OCI-LY1 (cell line): ENCODE measurements at regions not wholly inside any gene's neighbourhood (a gene's known extent, or its start where the extent isn't known, plus 50 kb on each side); places are given as distances from the start of the nearest gene placed in this dataset.

ENCODE experiments used
- H2AFZ ChIP-seq: fragments of 200-600 bp; sonication (generic), shearing (Covaris generic); 2 replicates; pipeline ENCODE4 v1.6.0; 2014; ENCODE audit warnings: antibody characterized with exemption, mild to moderate bottlenecking, low read length
- H3F3A ChIP-seq: fragments of 200-600 bp; sonication (generic), shearing (Covaris generic); 2 replicates; pipeline ENCODE4 v1.6.0; 2014; ENCODE audit warnings: mild to moderate bottlenecking, antibody characterized with exemption, low read length, moderate library complexity; ENCODE audit not compliant: insufficient read depth
- H3K27ac ChIP-seq: fragments of 200-600 bp; sonication (generic); 2 replicates; pipeline ENCODE4 v1.5.1; 2014; ENCODE audit warnings: low read length, mixed run types, mild to moderate bottlenecking, low read depth; ENCODE audit not compliant: poor library complexity, severe bottlenecking
- H3K27me3 ChIP-seq: fragments of 200-600 bp; sonication (generic); 2 replicates; pipeline ENCODE4 v1.6.0; 2014; ENCODE audit warnings: antibody characterized with exemption, mild to moderate bottlenecking, low read length, moderate library complexity; ENCODE audit not compliant: insufficient read depth
- H3K36me3 ChIP-seq: fragments of 200-600 bp; sonication (generic); 2 replicates; pipeline ENCODE4 v1.6.1; 2014; ENCODE audit warnings: mild to moderate bottlenecking, antibody characterized with exemption, low read length, moderate library complexity, mixed read lengths; ENCODE audit not compliant: insufficient read depth
- H3K4me1 ChIP-seq: fragments of 200-600 bp; sonication (generic); 2 replicates; pipeline ENCODE4 v1.5.1; 2014; ENCODE audit warnings: mild to moderate bottlenecking, low read length, moderate library complexity; ENCODE audit not compliant: insufficient read depth, severe bottlenecking
- H3K4me2 ChIP-seq: fragments of 200-600 bp; sonication (generic), shearing (Covaris generic); 2 replicates; pipeline ENCODE4 v1.6.1; 2014; ENCODE audit warnings: low read length
- H3K4me3 ChIP-seq: fragments of 200-600 bp; sonication (generic); 2 replicates; pipeline ENCODE4 v1.5.1; 2014; ENCODE audit warnings: low read length, low read depth, mild to moderate bottlenecking, mixed read lengths; ENCODE audit not compliant: poor library complexity, severe bottlenecking
- H3K79me2 ChIP-seq: fragments of 200-600 bp; shearing (Covaris generic); 2 replicates; pipeline ENCODE4 v1.6.1; 2016; ENCODE audit warnings: mixed run types, low read length, mixed read lengths; ENCODE audit not compliant: insufficient read depth
- H3K9ac ChIP-seq: fragments of 200-600 bp; sonication (generic), shearing (Covaris generic); 2 replicates; pipeline ENCODE4 v1.6.1; 2014; ENCODE audit warnings: mild to moderate bottlenecking, low read length, mixed read lengths
- H3K9me2 ChIP-seq: fragments of 200-600 bp; sonication (generic), shearing (Covaris generic); 2 replicates; pipeline ENCODE4 v1.6.1; 2014; ENCODE audit warnings: low read depth, mild to moderate bottlenecking, low read length, mixed read lengths
- H3K9me3 ChIP-seq: fragments of 200-600 bp; shearing (Covaris generic); 2 replicates; pipeline ENCODE4 v1.6.1; 2014; ENCODE audit warnings: low read length, mixed read lengths
- H4K20me1 ChIP-seq: fragments of 200-600 bp; sonication (generic), shearing (Covaris generic); 2 replicates; pipeline ENCODE4 v1.6.0; 2016; ENCODE audit warnings: mild to moderate bottlenecking, low read length; ENCODE audit not compliant: insufficient read depth
- CTCF ChIP-seq: fragments of 200-600 bp; sonication (generic), shearing (Covaris generic); IDR thresholded peaks from 2 replicates; pipeline ENCODE4 v1.5.1; 2017; ENCODE audit warnings: mild to moderate bottlenecking, antibody characterized with exemption, low read length, moderate library complexity, mixed read lengths
- EZH2 ChIP-seq: fragments of 200-600 bp; sonication (generic), shearing (Covaris generic); IDR thresholded peaks from 2 replicates; pipeline ENCODE4 v1.8.0; 2017; ENCODE audit warnings: borderline replicate concordance, mixed run types, mild to moderate bottlenecking, antibody characterized with exemption, low read length, moderate library complexity, mixed read lengths

- Histone ChIP-seq H2AFZ (no peak overlapping the region), H3K79me2 (no peaks in the 10 kb centered on the region), H3K9ac (no peak overlapping the region), H3K4me3 (no peak overlapping the region), H3K36me3 (no peaks in the 10 kb centered on the region), H3F3A (no peaks in the 10 kb centered on the region), H3K4me2 (no peak overlapping the region), H3K9me3 (no peaks in the 10 kb centered on the region), H3K27ac (no peak overlapping the region), H3K9me2 (no peaks in the 10 kb centered on the region), H4K20me1 (no peaks in the 10 kb centered on the region), H3K27me3 (no peaks in the 10 kb centered on the region), H3K4me1 (no peaks in the 10 kb centered on the region)
- TF ChIP-seq CTCF (no peak), EZH2 (no peak)
Observed at GRCh38 chr1:96290033-96290432, 431.6 kb upstream of the PTBP2 start.

GRCh38 chr1:96290801-96291200 lies 430.8 kb upstream of the PTBP2 start:
- no peaks in the 10 kb centered on the region for H3K9me2 ChIP-seq
- no peaks in the 10 kb centered on the region for H3K4me1 ChIP-seq
- H3K4me2 ChIP-seq: no peak overlapping the region
- no peak overlapping the region for H3K9ac ChIP-seq
- no peaks in the 10 kb centered on the region for H4K20me1 ChIP-seq
- H3K27me3 ChIP-seq: no peaks in the 10 kb centered on the region
- H3K4me3 ChIP-seq: no peak overlapping the region
- TF ChIP-seq EZH2: no peak
- TF ChIP-seq CTCF: no peak
- H2AFZ ChIP-seq: no peak overlapping the region
- H3K79me2 ChIP-seq: no peaks in the 10 kb centered on the region
- H3K9me3 ChIP-seq: no peaks in the 10 kb centered on the region
- no peaks in the 10 kb centered on the region for H3F3A ChIP-seq
- H3K27ac ChIP-seq: no peak overlapping the region
- H3K36me3 ChIP-seq: no peaks in the 10 kb centered on the region

GRCh38 chr1:96291468-96291867 lies 430.1 kb upstream of the PTBP2 start:
- TF ChIP-seq CTCF (no peak), EZH2 (no peak)
- H3K4me1 ChIP-seq: no peaks in the 10 kb centered on the region

More at GRCh38 chr1:96291468-96291867, 430.1 kb upstream of the PTBP2 start:
- Histone ChIP-seq H3F3A (no peaks in the 10 kb centered on the region), H3K36me3 (no peaks in the 10 kb centered on the region), H3K79me2 (no peaks in the 10 kb centered on the region), H2AFZ (no peak overlapping the region), H3K4me2 (no peak overlapping the region), H4K20me1 (no peaks in the 10 kb centered on the region), H3K9me2 (no peaks in the 10 kb centered on the region), H3K27ac (no peak overlapping the region), H3K9me3 (no peaks in the 10 kb centered on the region), H3K27me3 (no peaks in the 10 kb centered on the region), H3K9ac (no peak overlapping the region), H3K4me3 (no peak overlapping the region)
